Coronary artery (tissue), 2 donors: ENCODE measurements at regions not wholly inside any gene's neighbourhood (a gene's known extent, or its start where the extent isn't known, plus 50 kb on each side); places are given as distances from the start of the nearest gene placed in this dataset.
A peak's percentile ranks its signal among the peaks of the same experiment; 100 is the strongest.

Source experiments
- DNase-seq: peaks from one replicate; pipeline ENCODE4 v3.0.0-alpha.2; 2017; ENCODE audit warnings: low spot score
- H3K27ac ChIP-seq, 2 donors: fragments of 200-600 bp; sonication (generic); one replicate each; pipeline ENCODE4 v1.5.1; 2016 to 2019
- H3K4me3 ChIP-seq: fragments of 200-600 bp; sonication (generic); 2 replicates; pipeline ENCODE4 v1.5.1; 2016; ENCODE audit warnings: mild to moderate bottlenecking, moderate library complexity
- CTCF ChIP-seq: fragments of 200-600 bp; sonication (generic); IDR thresholded peaks from one replicate; pipeline ENCODE4 v1.5.1; 2019; ENCODE audit warnings: antibody characterized with exemption

DNA sequence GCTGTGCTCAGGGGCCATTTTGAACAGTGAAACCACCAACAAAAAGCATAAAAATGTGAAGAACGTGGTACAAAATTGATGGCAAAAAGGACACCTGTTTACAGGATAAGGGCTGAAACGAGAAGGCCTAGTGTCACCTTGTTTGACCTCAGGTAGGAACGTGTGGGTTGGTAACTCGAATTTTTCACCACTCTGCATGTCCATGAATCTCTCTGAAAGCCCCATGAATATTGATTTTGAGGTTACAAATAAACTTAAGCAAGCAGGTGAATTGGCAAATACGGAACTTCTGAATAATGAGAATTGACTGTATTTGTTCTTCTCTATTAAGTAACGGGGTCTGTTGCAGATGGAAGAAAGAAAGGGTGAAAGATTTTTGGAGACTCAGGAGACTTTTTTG is 59.6 kb upstream of the EDN1 start:
- no peak overlapping the region for H3K4me3 ChIP-seq
- no peak overlapping the region for H3K27ac ChIP-seq
- no peak for TF ChIP-seq CTCF
- DNase-seq = no peak

- TF ChIP-seq CTCF = no peak
- H3K4me3 ChIP-seq = no peak overlapping the region
- DNase-seq = no peak
- no peak overlapping the region for H3K27ac ChIP-seq
Measured at GRCh38 chr6:12232339-12232738, 57.8 kb upstream of the EDN1 start.

DNA sequence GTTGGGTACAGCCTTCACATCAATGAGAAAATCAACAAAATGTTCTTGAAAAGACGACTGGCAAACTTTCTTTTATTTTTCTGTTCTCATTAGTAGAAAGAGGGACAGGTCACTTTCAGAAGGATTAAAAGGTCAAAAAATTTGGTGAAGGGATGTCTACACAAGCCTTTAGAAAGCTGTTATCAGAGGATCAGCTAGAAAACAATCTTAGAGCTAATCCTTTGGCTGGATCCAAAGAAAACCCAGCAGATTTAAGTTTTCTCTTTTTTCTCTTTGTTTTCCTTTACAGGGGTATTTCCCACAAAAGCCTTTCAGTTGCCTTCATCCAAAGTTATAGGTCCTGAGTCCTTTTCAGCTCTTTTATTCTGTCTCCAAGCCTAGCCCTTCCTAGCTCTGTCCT is 57.3 kb upstream of the EDN1 start:
- Histone ChIP-seq H3K4me3 (no peak overlapping the region), H3K27ac (no peak overlapping the region)
- no peak for DNase-seq
- no peak for TF ChIP-seq CTCF

DNA sequence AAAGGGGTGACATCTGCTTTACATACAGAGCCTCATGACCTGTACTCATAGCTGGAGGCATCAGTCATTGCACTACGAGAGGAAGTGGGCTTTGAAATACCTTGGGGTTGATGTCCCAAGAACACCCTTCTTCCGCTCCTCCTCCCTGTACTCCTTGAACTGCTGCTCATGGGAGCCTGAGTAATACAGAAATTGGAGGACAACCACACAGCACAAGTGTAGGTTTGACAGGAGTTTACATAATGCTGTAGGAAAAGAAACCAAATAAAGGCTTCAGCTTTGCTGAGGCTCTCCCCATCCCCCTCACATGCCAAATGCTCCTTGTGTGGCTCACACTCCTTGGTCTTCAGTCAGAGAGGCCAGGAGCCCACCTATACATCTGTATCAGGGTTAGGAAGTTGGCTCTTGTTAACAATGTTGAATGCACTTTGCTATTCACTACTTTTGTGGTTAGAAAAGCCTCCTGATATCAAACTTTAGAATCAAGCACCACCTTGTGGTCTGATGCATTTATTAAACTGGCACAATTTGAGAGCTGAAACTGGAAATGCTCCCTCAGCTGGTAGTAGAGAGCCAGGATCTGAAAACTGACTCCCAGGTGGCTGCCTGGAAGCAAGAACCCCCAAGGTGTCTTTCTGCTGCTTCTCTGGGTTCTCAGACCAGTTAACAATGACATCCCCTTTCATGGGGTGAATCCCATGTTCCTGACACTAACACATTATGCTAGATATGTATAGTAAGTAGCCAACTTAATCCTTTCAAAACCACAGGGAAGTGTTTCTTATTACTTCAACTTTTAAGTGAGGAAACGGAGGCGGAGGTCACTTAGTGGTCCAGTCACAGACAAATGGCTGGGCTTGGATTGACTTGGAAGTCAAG is 56.2 kb upstream of the EDN1 start:
- no peak overlapping the region for H3K27ac ChIP-seq
- DNase-seq = no peak
- no peak overlapping the region for H3K4me3 ChIP-seq
- peak; percentile 71 for TF ChIP-seq CTCF

DNA sequence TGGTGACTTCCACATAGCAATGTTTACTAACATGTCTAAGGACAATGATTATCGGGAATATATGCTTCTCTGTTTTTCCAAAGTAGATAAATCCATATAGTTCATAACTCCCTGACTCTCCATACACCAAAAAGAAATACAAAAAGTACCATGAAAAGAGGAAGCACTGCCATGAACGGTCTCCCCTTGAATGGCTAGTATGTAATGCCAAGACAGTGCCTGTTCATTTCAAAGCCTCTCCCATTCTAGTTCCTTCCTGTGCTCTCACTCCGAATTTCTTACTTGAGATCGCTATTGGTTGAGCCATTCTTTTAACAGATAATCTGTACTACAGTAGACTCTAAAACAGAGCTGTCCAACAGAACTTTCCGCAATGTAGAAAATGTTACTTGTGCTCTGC is 54.8 kb upstream of the EDN1 start:
- no peak overlapping the region for H3K27ac ChIP-seq
- TF ChIP-seq CTCF = no peak
- no peak overlapping the region for H3K4me3 ChIP-seq
- no peak for DNase-seq

- no peak overlapping the region for H3K27ac ChIP-seq
- no peak for DNase-seq
- no peak overlapping the region for H3K4me3 ChIP-seq
- TF ChIP-seq CTCF = no peak
Measured at GRCh38 chr6:12238219-12238618, 51.9 kb upstream of the EDN1 start.
